GM23338 (cell line): ENCODE measurements at regions not wholly inside any gene's neighbourhood (a gene's known extent, or its start where the extent isn't known, plus 50 kb on each side); places are given as distances from the start of the nearest gene placed in this dataset.

Experiments
- POLR2AphosphoS5 ChIP-seq: IDR thresholded peaks from 2 replicates; pipeline ENCODE4 v1.6.1; 2016; ENCODE audit warnings: antibody characterized with exemption, low read depth
- TF ChIP-seq, protein P1 (sequence below), 2 experiments: fragments of 200-600 bp in 1 of 2; sonication (generic) in 1 of 2; conservative IDR thresholded peaks; 2 replicates each; pipeline versions ENCODE4 v1.5.1 to v1.6.1; 2016 to 2017; ENCODE audit warnings: antibody characterized with exemption in 2 of 2, low read depth in 2 of 2, mild to moderate bottlenecking in 2 of 2, moderate library complexity in 1 of 2

GRCh38 chr9:26477963-26478362, 414.6 kb downstream of the CAAP1 start:
- TF ChIP-seq, protein P1, sequence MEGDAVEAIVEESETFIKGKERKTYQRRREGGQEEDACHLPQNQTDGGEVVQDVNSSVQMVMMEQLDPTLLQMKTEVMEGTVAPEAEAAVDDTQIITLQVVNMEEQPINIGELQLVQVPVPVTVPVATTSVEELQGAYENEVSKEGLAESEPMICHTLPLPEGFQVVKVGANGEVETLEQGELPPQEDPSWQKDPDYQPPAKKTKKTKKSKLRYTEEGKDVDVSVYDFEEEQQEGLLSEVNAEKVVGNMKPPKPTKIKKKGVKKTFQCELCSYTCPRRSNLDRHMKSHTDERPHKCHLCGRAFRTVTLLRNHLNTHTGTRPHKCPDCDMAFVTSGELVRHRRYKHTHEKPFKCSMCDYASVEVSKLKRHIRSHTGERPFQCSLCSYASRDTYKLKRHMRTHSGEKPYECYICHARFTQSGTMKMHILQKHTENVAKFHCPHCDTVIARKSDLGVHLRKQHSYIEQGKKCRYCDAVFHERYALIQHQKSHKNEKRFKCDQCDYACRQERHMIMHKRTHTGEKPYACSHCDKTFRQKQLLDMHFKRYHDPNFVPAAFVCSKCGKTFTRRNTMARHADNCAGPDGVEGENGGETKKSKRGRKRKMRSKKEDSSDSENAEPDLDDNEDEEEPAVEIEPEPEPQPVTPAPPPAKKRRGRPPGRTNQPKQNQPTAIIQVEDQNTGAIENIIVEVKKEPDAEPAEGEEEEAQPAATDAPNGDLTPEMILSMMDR (conservative IDR thresholded peaks at IDR 0.05; ENCODE audit: low read depth in 2 of 2): no peak
- no peak for TF ChIP-seq POLR2AphosphoS5
